GM21723 (cell line): ENCODE measurements at regions not wholly inside any gene's neighbourhood (a gene's known extent, or its start where the extent isn't known, plus 50 kb on each side); places are given as distances from the start of the nearest gene placed in this dataset.
"Not testable (repeated sequence)": the region's sequence is repeated elsewhere in the genome, so short reads cannot be mapped to it uniquely, and the experiment has no call there.

Experiments
- ATAC-seq: cut with Tn5 transposase; IDR thresholded peaks from one replicate; pipeline ENCODE4 v1.9.1; 2021; ENCODE audit warnings: mild to moderate bottlenecking, moderate library complexity; ENCODE audit not compliant: unreplicated experiment

GRCh38 chr12:23236066-23236780, 611.3 kb downstream of the ETNK1 start:
- no peak for ATAC-seq

- no peak for ATAC-seq
These were observed 611.8 kb downstream of the ETNK1 start for GRCh38 chr12:23236811-23237210.

- no peak for ATAC-seq
These were observed 613.2 kb downstream of the ETNK1 start for GRCh38 chr12:23238190-23238589.

- ATAC-seq: no peak
These were observed 614.0 kb downstream of the ETNK1 start for GRCh38 chr12:23238957-23239356.

GRCh38 chr12:23245186-23245585, 620.2 kb downstream of the ETNK1 start:
- no peak for ATAC-seq

GRCh38 chr12:23253191-23253590, 628.2 kb downstream of the ETNK1 start:
- ATAC-seq: no peak

DNA sequence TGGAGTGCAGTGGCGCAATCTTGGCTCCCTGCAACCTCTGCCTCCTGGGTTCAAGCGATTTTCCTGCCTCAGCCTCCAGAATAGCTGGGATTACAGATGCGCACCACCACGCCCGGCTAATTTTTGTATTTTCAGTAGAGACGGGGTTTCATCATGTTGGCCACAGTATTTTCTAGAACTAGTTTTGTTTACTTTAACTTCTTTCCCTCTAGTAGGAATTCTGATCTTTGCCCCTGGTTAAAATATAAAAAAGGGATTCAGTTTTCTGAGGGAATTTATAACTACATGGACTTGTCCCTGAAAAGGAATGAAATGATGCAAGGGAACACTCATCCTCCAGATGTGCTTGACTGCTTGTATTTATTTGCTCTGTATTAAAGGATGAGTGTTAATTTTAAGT, 628.9 kb downstream of the ETNK1 start:
- not testable (repeated sequence) for ATAC-seq

- no peak for ATAC-seq
These were observed 634.6 kb downstream of the ETNK1 start for GRCh38 chr12:23259558-23259957.

DNA sequence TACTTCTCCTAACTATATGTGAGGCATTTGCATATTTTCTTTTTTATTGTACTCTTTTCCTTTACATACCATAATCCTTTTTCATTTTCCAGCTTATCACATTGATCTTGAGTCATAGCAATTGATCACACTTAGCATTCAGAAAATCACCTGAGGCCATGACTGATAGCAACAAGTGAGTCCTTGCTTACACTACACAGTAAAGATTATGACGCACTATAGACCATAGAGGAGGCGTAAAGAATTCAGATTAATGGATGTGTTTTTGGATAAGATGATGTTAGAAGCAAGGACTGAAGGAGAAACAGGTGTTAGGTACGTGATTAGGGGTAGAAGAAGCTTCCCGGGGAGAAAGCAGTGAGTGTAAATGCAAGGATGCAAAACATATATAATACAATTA, 637.7 kb downstream of the ETNK1 start:
- ATAC-seq: no peak

GRCh38 chr12:23277831-23278230, 652.9 kb downstream of the ETNK1 start:
- no peak for ATAC-seq

DNA sequence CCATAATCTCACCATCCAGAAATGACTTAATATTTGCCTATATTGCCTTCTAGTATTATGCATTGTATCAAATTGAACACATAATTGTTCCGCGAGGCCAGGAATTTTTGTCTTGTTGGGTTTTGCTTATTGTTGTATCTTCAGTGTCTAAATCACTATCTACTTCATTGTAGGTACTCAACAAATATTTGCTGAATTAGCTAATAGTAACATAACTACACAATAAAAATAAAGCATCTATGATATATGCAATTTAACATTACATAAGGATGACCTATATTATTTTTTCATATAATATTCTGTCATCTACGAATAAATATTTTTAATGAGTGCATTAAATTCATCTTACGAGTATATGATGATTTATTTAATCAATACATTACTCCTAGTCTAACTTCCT, 656.3 kb downstream of the ETNK1 start:
- ATAC-seq: no peak

- ATAC-seq: no peak
These were observed 657.7 kb downstream of the ETNK1 start for GRCh38 chr12:23282701-23283100.

DNA sequence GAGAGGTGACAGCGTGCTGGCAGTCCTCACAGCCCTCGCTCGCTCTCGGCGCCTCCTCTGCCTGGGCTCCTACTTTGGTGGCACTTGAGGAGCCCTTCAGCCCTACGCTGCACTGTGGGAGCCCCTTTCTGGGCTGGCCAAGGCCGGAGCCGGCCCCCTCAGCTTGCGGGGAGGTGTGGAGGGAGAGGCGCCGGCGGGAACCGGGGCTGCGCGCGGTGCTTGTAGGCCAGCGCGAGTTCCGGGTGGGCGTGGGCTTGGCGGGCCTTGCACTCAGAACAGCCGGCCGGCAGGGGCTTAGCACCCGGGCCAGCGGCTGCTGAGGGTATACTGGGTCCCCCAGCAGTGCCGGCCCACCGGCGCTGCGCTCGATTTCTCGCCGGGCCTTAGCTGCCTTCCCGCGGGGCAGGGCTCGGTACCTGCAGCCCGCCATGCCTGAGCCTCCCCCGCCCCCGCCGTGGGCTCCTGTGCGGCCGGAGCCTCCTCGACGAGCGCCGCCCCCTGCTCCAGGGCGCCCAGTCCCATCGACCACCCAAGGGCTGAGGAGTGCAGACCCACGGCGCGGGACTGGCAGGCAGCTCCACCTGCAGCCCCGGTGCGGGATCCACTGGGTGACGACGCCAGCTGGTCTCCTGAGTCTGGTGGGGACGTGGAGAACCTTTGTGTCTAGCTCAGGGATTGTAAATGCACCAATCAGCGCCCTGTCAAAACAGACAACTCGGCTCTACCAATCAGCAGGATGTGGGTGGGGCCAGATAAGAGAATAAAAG, 661.0 kb downstream of the ETNK1 start:
- ATAC-seq: not testable (repeated sequence)

DNA sequence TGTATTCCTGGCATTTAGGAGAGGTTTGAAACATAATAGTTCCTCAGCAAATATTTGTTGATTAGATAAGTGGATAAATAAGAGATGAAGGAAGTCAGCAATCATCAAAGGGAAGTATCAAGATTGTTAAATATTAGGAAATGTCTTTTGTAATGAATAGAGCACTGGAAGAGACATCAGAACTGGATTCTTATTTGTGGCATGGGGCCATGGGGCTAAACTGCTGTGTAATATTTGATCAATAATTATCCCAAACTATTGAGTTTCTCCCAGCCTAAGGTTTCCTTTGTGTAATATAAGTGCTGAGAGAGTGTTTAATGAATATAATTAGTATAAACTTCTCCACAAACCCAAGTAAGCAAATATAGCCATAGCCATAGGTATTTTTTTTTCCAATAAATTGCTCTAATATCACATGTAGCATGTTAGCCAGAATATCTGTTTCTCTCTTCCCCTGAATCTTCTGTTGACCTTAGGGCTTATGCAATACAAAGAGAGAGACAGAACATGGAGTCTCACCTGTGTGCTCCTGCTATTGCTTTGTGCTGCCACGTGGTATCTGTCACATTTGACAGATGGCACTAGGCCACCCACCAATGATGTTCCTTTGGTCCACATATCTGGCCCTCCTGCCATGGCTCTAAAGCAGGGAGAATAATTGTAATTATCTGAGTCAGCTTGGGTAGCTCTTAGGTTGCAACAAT, 658.7 kb downstream of the SOX5 start:
- ATAC-seq: no peak

- ATAC-seq: no peak
These were observed 646.2 kb downstream of the SOX5 start for GRCh38 chr12:23303220-23303619.

- ATAC-seq: no peak
These were observed 645.6 kb downstream of the SOX5 start for GRCh38 chr12:23303821-23304220.

- no peak for ATAC-seq
These were observed 615.5 kb downstream of the SOX5 start for GRCh38 chr12:23333938-23334337.

DNA sequence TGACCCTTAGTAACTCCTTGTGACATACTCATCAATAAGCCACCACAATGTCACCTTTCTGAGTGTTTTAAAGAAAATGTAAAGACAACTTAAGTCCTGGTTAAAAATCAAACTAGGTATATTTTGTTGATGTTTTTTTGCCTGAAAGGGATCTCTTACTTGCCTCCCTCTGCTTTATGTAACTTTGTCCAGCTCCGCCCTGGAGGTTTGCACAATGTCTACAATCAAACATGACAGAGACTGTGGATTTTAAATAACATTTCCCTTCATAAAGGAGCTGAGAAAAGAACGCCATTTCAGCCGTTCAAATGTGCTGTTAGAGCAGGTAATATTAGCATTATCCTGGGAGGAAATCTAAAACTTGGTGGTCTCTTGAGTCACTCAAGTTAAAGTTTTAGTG, 613.9 kb downstream of the SOX5 start:
- ATAC-seq: no peak

- ATAC-seq: no peak
These were observed 612.3 kb downstream of the SOX5 start for GRCh38 chr12:23337213-23337612.

DNA sequence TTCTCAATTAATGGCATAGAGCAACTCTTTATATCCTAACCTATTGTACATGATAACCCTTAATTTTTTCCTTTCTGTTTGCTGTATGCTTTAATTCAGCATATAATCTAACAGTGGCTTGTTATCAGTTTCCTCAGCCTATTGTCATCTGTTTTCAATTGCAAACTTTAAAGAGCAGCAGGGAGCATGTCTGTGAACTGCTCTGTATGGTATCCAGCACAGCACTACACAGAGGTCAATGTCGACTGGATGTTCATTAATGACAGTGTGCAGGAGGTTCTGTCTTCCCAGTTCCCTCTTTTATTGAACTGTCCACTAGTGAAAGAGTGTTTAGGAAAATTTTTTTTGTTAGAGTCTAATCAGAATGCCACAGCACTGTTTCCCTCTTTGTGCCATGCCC, 609.1 kb downstream of the SOX5 start:
- no peak for ATAC-seq

GRCh38 chr12:23342407-23342806, 607.1 kb downstream of the SOX5 start:
- no peak for ATAC-seq

DNA sequence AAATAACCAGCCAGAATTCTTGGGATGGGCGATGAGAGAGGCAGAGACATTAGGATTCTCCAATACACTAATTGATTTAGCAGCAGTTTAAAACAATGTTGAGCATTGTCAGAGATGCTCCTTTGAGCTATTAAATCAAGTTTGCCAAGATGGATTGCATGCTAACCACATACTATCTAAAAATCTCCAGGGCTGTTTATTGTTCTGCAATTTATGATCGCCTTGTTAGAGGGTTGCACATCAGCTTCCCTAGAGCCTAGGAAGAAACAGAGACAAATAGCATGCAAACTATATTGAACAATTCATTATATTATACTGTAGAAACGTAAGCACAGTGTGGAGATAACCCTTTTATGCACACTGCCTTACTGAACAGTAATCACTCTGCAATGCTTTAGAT, 599.9 kb downstream of the SOX5 start:
- no peak for ATAC-seq
